Astrocyte of the cerebellum (primary cell): ENCODE measurements at regions not wholly inside any gene's neighbourhood (a gene's known extent, or its start where the extent isn't known, plus 50 kb on each side); places are given as distances from the start of the nearest gene placed in this dataset.

Source experiments
- DNase-seq: peaks from one replicate; pipeline ENCODE4 v3.0.0-alpha.2; 2011; ENCODE audit warnings: low read depth
- H3K4me3 ChIP-seq: 2 replicates; pipeline ENCODE4 v1.5.1; 2011; ENCODE audit warnings: mild to moderate bottlenecking, low read depth, low read length, moderate library complexity
- in situ Hi-C: cut with HindIII; loops from 2 replicates; pipeline ENCODE4 v1.10.0; 2017; ENCODE audit warnings: low sequenced_read_pairs
- TF ChIP-seq, protein P1 (sequence below): IDR thresholded peaks from 2 replicates; pipeline ENCODE4 v1.5.1; 2012; ENCODE audit warnings: low read length, low read depth, moderate library complexity, mild to moderate bottlenecking; ENCODE audit errors: missing control alignments

DNA sequence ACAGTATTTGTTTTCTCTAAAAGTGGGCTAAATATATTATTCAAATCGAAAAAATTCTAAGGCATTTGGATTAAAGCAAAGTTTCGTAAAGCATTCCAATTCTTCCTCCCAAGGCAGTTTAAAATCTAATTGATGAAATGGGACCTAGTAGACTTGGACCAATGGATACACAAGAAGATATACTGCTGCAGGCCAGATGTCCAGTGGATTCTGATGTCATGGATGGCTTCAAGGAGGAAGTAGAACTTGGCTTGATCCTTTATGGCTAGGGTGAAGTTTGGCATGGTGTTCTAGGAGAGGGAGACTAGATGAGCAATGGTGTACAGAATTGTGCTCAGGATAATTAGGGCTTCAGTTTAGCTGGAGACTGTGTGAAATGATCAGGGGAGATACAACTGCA is 559.5 kb upstream of the MMS22L start:
- no peak for DNase-seq
- in situ Hi-C loops, result no loop called here
- TF ChIP-seq, protein P1, sequence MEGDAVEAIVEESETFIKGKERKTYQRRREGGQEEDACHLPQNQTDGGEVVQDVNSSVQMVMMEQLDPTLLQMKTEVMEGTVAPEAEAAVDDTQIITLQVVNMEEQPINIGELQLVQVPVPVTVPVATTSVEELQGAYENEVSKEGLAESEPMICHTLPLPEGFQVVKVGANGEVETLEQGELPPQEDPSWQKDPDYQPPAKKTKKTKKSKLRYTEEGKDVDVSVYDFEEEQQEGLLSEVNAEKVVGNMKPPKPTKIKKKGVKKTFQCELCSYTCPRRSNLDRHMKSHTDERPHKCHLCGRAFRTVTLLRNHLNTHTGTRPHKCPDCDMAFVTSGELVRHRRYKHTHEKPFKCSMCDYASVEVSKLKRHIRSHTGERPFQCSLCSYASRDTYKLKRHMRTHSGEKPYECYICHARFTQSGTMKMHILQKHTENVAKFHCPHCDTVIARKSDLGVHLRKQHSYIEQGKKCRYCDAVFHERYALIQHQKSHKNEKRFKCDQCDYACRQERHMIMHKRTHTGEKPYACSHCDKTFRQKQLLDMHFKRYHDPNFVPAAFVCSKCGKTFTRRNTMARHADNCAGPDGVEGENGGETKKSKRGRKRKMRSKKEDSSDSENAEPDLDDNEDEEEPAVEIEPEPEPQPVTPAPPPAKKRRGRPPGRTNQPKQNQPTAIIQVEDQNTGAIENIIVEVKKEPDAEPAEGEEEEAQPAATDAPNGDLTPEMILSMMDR, result no peak
- H3K4me3 ChIP-seq, result no peak overlapping the region

DNA sequence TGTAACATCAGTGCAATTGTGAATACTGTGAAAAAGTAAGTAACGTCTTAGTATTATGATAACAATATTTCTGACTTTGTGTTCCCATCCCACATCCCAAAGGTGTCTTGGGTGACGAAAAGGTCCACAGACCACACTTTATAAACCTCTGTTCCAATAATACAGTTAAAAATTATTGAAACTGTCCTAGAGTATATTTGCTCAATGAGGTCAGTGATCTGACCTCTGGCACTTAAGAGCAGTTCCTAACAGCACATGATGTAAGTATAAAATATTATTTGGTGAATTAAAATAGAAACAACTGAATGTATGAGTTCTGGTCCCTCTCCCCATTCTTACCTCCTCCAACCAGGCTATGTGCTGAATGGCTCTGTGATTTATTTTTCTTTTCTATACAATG is 566.4 kb upstream of the MMS22L start:
- in situ Hi-C loops, result no loop called here
- no peak overlapping the region for H3K4me3 ChIP-seq
- TF ChIP-seq, protein P1, result no peak
- DNase-seq, result no peak

DNA sequence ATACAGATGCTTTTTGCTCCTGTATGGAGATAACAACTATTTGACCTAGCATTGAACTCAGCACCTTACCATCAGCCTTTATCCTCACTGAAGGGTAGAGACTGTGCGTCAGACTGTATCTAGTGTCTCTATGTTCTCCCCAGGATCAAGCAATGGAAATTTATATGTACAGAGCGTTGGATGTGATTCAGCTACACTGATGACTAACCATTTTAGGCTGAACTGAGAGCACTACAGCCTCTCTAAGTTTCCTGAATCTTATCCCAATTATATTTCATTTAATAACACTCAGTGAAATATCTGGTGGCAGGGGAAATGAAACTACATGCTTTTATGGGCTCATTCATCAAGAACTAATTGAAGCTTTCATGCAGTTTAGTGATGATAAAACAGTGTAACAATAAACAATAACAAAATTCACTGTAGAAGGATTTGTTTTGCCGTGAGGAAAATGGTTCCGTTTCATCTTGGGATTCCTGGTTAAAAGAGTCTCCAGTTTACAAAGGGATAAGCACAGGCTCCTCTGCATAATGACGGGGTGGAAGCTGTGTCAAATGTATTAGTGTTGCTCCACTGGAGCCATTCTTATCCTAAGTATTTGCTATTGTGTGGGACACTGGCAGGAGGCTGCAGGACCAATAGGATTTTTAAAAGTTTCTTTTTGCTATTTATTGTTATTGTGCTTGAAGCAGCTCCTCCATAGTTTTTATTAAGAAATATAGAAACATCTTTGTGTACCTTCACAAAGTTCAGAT is 567.6 kb upstream of the MMS22L start:
- H3K4me3 ChIP-seq, result peak overlapping the region; percentile 20
- TF ChIP-seq, protein P1, result no peak
- in situ Hi-C loops, result no loop called here
- peak; percentile 39 for DNase-seq

DNA sequence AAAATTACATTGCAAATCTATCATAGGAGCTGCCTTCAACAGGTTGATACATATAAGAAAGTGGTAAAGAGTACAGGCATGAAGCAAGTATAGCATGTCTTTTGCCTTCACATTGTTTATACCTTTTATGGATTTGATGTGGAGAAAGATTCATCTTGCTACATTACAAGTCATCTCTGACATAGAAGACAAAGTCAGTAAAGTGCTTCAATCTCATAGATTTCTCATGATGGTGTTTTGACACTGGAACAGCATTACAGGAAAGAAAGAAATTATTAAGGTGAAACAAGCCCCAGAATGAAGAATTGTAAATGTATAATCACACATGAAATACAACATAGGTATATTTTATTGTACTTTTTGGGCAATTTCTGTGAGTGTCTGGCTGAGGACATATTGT is 580.7 kb upstream of the MMS22L start:
- in situ Hi-C loops, result no loop called here
- DNase-seq, result no peak
- TF ChIP-seq, protein P1, result no peak
- H3K4me3 ChIP-seq, result no peak overlapping the region

DNA sequence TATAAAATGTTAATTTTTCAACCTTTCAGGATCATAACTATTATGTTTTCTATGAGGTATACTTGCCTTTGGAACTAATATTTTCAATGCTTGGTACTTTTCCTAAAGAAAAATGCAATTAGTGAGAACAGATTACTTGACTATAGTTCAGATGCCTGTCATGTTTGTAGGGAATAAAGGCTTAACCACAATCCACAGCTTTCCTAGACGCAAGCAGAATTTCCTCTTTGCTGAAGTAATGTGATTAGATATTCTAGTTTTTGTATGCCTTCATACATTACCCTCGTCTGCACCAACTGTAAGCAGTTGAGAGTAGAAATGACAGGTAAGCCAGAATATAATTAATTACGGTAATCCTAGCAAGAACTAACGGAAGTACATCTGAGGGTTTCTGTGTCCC is 581.4 kb upstream of the MMS22L start:
- TF ChIP-seq, protein P1, result no peak
- DNase-seq, result no peak
- H3K4me3 ChIP-seq, result no peak overlapping the region
- in situ Hi-C loops, result no loop called here

DNA sequence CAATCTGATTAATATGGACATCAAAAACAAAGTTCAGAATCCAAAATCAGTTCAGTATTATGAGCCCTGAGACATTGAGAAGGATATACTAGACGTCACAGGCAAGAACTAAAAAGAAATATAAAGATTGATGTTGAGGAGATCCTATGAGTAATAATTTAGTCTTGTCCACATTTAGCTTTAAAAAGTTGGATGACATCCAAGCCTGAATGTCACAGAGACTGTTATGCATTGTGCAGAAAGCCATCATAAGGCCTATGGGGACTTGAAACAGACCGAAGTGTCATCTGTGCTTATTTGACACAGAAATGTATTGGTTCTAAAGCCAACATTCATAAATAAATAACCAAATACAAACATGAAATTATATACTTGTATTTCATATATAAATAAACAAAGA is 581.8 kb upstream of the MMS22L start:
- in situ Hi-C loops, result no loop called here
- no peak overlapping the region for H3K4me3 ChIP-seq
- DNase-seq, result no peak
- TF ChIP-seq, protein P1, result no peak

DNA sequence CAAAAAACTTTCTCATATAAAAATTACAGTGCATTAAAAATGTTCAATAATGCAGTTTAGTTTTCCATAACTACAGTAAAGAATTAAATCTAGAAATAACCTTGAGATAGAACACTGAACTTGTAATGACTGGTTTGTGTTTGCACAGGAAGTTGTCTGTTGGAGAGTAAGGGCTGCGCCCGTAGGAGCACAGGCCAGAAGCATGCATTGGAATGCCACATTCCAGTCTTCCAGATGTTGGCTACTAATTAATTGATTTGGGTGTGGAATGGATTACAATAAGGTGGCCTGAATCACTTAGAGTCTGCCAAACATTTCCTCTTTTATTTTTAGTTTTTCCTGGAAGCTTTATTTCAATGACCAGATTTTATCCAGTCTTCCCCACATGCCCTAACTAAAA is 582.6 kb upstream of the MMS22L start:
- in situ Hi-C loops, result no loop called here
- H3K4me3 ChIP-seq, result no peak overlapping the region
- no peak for DNase-seq

More for the DNA sequence above, 582.6 kb upstream of the MMS22L start:
- TF ChIP-seq, protein P1, result no peak
